DND-41 (cell line): ENCODE measurements at regions not wholly inside any gene's neighbourhood (a gene's known extent, or its start where the extent isn't known, plus 50 kb on each side); places are given as distances from the start of the nearest gene placed in this dataset.

Experiments
- CTCF ChIP-seq: IDR thresholded peaks from 2 replicates; pipeline ENCODE4 v1.5.1; 2012; ENCODE audit warnings: borderline replicate concordance, low read length, moderate library complexity, mild to moderate bottlenecking; ENCODE audit not compliant: poor library complexity, severe bottlenecking; ENCODE audit errors: extremely low read depth
- EZH2 ChIP-seq: IDR thresholded peaks from 3 replicates; pipeline ENCODE4 v1.6.1; 2012; ENCODE audit warnings: borderline replicate concordance, low read depth, mild to moderate bottlenecking, moderate library complexity, low read length, inconsistent platforms; ENCODE audit not compliant: severe bottlenecking

GRCh38 chr1:181326348-181326747 is 157.0 kb upstream of the CACNA1E start:
- TF ChIP-seq EZH2 (no peak), CTCF (no peak)
